ENCODE measurements at regions not wholly inside any gene's neighbourhood (a gene's known extent, or its start where the extent isn't known, plus 50 kb on each side); places are given as distances from the start of the nearest gene placed in this dataset.

GRCh38 chr2:171247741-171248662 is 87.3 kb upstream of the TLK1 start:
- H3K4me1 ChIP-seq (ENCODE audit: control insufficient read depth, insufficient read depth, low read length): peaks cover 7% of the 10 kb centered on the region
- intact Hi-C loops (cut with micrococcal nuclease): loop anchor here (10.0 kb wide), 1 partner anchor 273 kb away; no protein-coding TSS in a partner anchor
- H3K36me3 ChIP-seq (ENCODE audit: control insufficient read depth, insufficient read depth, low read length): no peaks in the 10 kb centered on the region
- no peak overlapping the region for H3K4me3 ChIP-seq (ENCODE audit: low read length)
- H3K27me3 ChIP-seq (ENCODE audit: control insufficient read depth, insufficient read depth, low read length): no peaks in the 10 kb centered on the region
- ATAC-seq (peak in 1 of 3 donors; percentile 36), DNase-seq (peak in 1 of 2 donors; percentile 72)
- no peaks in the 10 kb centered on the region for H3K9me3 Mint-ChIP-seq
- H3K4me3 Mint-ChIP-seq: no peak overlapping the region
- peaks cover 4% of the 10 kb centered on the region for H3K9me3 ChIP-seq (ENCODE audit: control insufficient read depth, insufficient read depth, low read length)
- H3K27ac Mint-ChIP-seq: no peak overlapping the region
- TF ChIP-seq CTCF (IDR thresholded peaks at IDR 0.05): no peak
- H3K4me1 Mint-ChIP-seq: peaks cover 5 to 8% of the 10 kb centered on the region in 2 donors
- no peaks in the 10 kb centered on the region for H3K36me3 Mint-ChIP-seq
- WGBS (ENCODE audit: insufficient coverage): 12% methylated on average over 5 of the region's 8 CpGs
- H3K27ac ChIP-seq (ENCODE audit: low read length): no peak overlapping the region
- H3K27me3 Mint-ChIP-seq (ENCODE audit: low read depth in 2 of 2): peaks cover 0 to 3% of the 10 kb centered on the region in 2 donors

GRCh38 chr2:171244970-171245782 is 84.5 kb upstream of the TLK1 start:
- Mint-ChIP-seq H3K27me3 (ENCODE audit: low read depth in 2 of 2) (peaks cover 6 to 8% of the 10 kb centered on the region in 2 donors), H3K27ac (no peak overlapping the region), H3K4me1 (peaks cover 5 to 8% of the 10 kb centered on the region in 2 donors), H3K9me3 (no peaks in the 10 kb centered on the region), H3K36me3 (no peaks in the 10 kb centered on the region), H3K4me3 (no peak overlapping the region)
- DNase-seq: peak in 1 of 2 donors; percentile 25
- Histone ChIP-seq H3K27me3 (ENCODE audit: control insufficient read depth, insufficient read depth, low read length) (no peaks in the 10 kb centered on the region), H3K4me1 (ENCODE audit: control insufficient read depth, insufficient read depth, low read length) (peaks cover 7% of the 10 kb centered on the region), H3K36me3 (ENCODE audit: control insufficient read depth, insufficient read depth, low read length) (no peaks in the 10 kb centered on the region), H3K4me3 (ENCODE audit: low read length) (no peak overlapping the region), H3K27ac (ENCODE audit: low read length) (no peak overlapping the region), H3K9me3 (ENCODE audit: control insufficient read depth, insufficient read depth, low read length) (peaks cover 4% of the 10 kb centered on the region)
- ATAC-seq: no peak
- WGBS (ENCODE audit: insufficient coverage): 100% methylated on average over 2 of the region's 2 CpGs
- no peak for TF ChIP-seq CTCF (IDR thresholded peaks at IDR 0.05)
- intact Hi-C loops (cut with micrococcal nuclease): loop anchor here (10.0 kb wide), 1 partner anchor 270 kb away; no protein-coding TSS in a partner anchor

- H3K36me3 ChIP-seq (ENCODE audit: control insufficient read depth, insufficient read depth, low read length): no peaks in the 10 kb centered on the region
- H3K4me3 Mint-ChIP-seq: no peak overlapping the region
- peaks cover 6 to 13% of the 10 kb centered on the region in 2 donors for H3K27me3 Mint-ChIP-seq (ENCODE audit: low read depth in 2 of 2)
- peaks cover 5 to 8% of the 10 kb centered on the region in 2 donors for H3K4me1 Mint-ChIP-seq
- no peak for TF ChIP-seq CTCF (IDR thresholded peaks at IDR 0.05)
- intact Hi-C loops (cut with micrococcal nuclease): loop anchor here (10.0 kb wide), 1 partner anchor 270 kb away; no protein-coding TSS in a partner anchor
- no peak overlapping the region for H3K27ac Mint-ChIP-seq
- no peak overlapping the region for H3K4me3 ChIP-seq (ENCODE audit: low read length)
- H3K27ac ChIP-seq (ENCODE audit: low read length): no peak overlapping the region
- H3K9me3 Mint-ChIP-seq: no peaks in the 10 kb centered on the region
- H3K9me3 ChIP-seq (ENCODE audit: control insufficient read depth, insufficient read depth, low read length): peaks cover 4% of the 10 kb centered on the region
- ATAC-seq: peak in 1 of 3 donors; percentile 57
- WGBS (ENCODE audit: insufficient coverage): 87% methylated on average over 1 of the region's 1 CpG
- H3K27me3 ChIP-seq (ENCODE audit: control insufficient read depth, insufficient read depth, low read length): no peaks in the 10 kb centered on the region
- no peaks in the 10 kb centered on the region for H3K36me3 Mint-ChIP-seq
- peaks cover 7% of the 10 kb centered on the region for H3K4me1 ChIP-seq (ENCODE audit: control insufficient read depth, insufficient read depth, low read length)
- DNase-seq: no peak
Observed at GRCh38 chr2:171244466-171244969, 83.8 kb upstream of the TLK1 start.

All from natural killer cell (primary cell).